ENCODE measurements at regions not wholly inside any gene's neighbourhood (a gene's known extent, or its start where the extent isn't known, plus 50 kb on each side); places are given as distances from the start of the nearest gene placed in this dataset.

- POLR2A ChIA-PET: no interaction called here
- no peak overlapping the region for H3K27ac ChIP-seq
- no peak for FAIRE-seq
- H3K4me1 ChIP-seq: no peaks in the 10 kb centered on the region
- H3K4me2 ChIP-seq: no peak overlapping the region
- TF ChIP-seq FOSB (CRISPR knock-in tag; IDR thresholded peaks at IDR 0.05): no peak
- no peak for TF ChIP-seq PHF8 (IDR thresholded peaks at IDR 0.05; ENCODE audit: borderline replicate concordance, low read depth)
- TF ChIP-seq MYC (IDR thresholded peaks at IDR 0.05; ENCODE audit: borderline replicate concordance, low read length): no peak
- TF ChIP-seq MAFK (IDR thresholded peaks at IDR 0.05; ENCODE audit: partially characterized antibody): no peak
- TF ChIP-seq HDAC2 (IDR thresholded peaks at IDR 0.05): no peak
- TF ChIP-seq JUN (IDR thresholded peaks at IDR 0.05): no peak
- TF ChIP-seq HOXA7 (CRISPR knock-in tag; IDR thresholded peaks at IDR 0.05): no peak
- TF ChIP-seq ESRRA (IDR thresholded peaks at IDR 0.05; ENCODE audit: borderline replicate concordance, low read length): no peak
- no peak for TF ChIP-seq NFE2L2 (conservative IDR thresholded peaks at IDR 0.05; ENCODE audit: low read length)
- TF ChIP-seq CHD2 (IDR thresholded peaks at IDR 0.05; ENCODE audit: low read length, partially characterized antibody): no peak
- TF ChIP-seq ZC3H11A (IDR thresholded peaks at IDR 0.05): no peak
- TF ChIP-seq ZSCAN20 (CRISPR knock-in tag; IDR thresholded peaks at IDR 0.05): no peak
- no peak for TF ChIP-seq CTCF (IDR thresholded peaks at IDR 0.05)
- TF ChIP-seq RARB (CRISPR knock-in tag; IDR thresholded peaks at IDR 0.05): no peak
- TF ChIP-seq POLR2AphosphoS2 (conservative IDR thresholded peaks at IDR 0.05; ENCODE audit: low read length): no peak
- no peak for TF ChIP-seq FOSL2 (IDR thresholded peaks at IDR 0.05)
- TF ChIP-seq FOSL2 (CRISPR knock-in tag; IDR thresholded peaks at IDR 0.05): no peak
- no peak for ATAC-seq
- no peak for DNase-seq (ENCODE audit: low read depth in 1 of 2, low spot score in 1 of 2)
- WGBS (ENCODE audit: missing lambda C conversion rate): 14% methylated on average over 1 of the region's 1 CpG
- CTCF ChIA-PET: interaction anchor here (0.5 to 1.0 kb wide), 2 partner anchors 471 to 472 kb away, joined by 3 read pairs; no protein-coding TSS in a partner anchor
- no peaks in the 10 kb centered on the region for H3K9me3 ChIP-seq
- no peak overlapping the region for H3K4me3 ChIP-seq
Measured at GRCh38 chr5:4947106-4947505, 193.0 kb upstream of the ADAMTS16 start.

- ChIA-PET POLR2A (no interaction called here), CTCF (interaction anchor here (0.5 kb wide), 1 partner anchor 1966 kb away, joined by 3 read pairs; no protein-coding TSS in a partner anchor)
- no peak for TF ChIP-seq HOXB5 (CRISPR knock-in tag; IDR thresholded peaks at IDR 0.05)
- TF ChIP-seq NPAS2 (CRISPR knock-in tag; IDR thresholded peaks at IDR 0.05; ENCODE audit: borderline replicate concordance): no peak
- no peak overlapping the region for H3K4me2 ChIP-seq
- no peak overlapping the region for H3K4me3 ChIP-seq
- ATAC-seq: no peak
- WGBS (ENCODE audit: missing lambda C conversion rate): 20% methylated on average over 9 of the region's 9 CpGs
- no peak overlapping the region for H3K27ac ChIP-seq
- FAIRE-seq: no peak
- H3K9me3 ChIP-seq: no peaks in the 10 kb centered on the region
- H3K4me1 ChIP-seq: no peaks in the 10 kb centered on the region
- DNase-seq (ENCODE audit: low read depth in 1 of 2, low spot score in 1 of 2): no peak
Measured at GRCh38 chr5:4947893-4948536, 192.1 kb upstream of the ADAMTS16 start.

- ChIA-PET CTCF (interaction anchor here (2.7 kb wide), 1 partner anchor 8 kb away, joined by 18 read pairs; no protein-coding TSS in a partner anchor), POLR2A (no interaction called here)
- ATAC-seq (no peak), DNase-seq (ENCODE audit: low read depth in 1 of 2, low spot score in 1 of 2) (no peak), FAIRE-seq (no peak)
- Histone ChIP-seq H3K9me3 (no peaks in the 10 kb centered on the region), H3K4me2 (no peak overlapping the region), H3K4me1 (no peaks in the 10 kb centered on the region), H3K4me3 (no peak overlapping the region), H3K27ac (no peak overlapping the region)
- TF ChIP-seq RNF2 (IDR thresholded peaks at IDR 0.05; ENCODE audit: borderline replicate concordance, low read depth): no peak
- TF ChIP-seq NPAS2 (CRISPR knock-in tag; IDR thresholded peaks at IDR 0.05; ENCODE audit: borderline replicate concordance): no peak
- TF ChIP-seq BHLHE40 (IDR thresholded peaks at IDR 0.05; ENCODE audit: low read depth, low read length): no peak
- TF ChIP-seq NR3C1 (IDR thresholded peaks at IDR 0.05): no peak
- no peak for TF ChIP-seq TP53 (CRISPR knock-in tag; IDR thresholded peaks at IDR 0.05)
- no peak for TF ChIP-seq SREBF2 (IDR thresholded peaks at IDR 0.05)
- TF ChIP-seq PBX3 (IDR thresholded peaks at IDR 0.05): no peak
- 8% methylated on average over 6 of the region's 6 CpGs for WGBS (ENCODE audit: missing lambda C conversion rate)
Measured at GRCh38 chr5:4949108-4949507, 191.0 kb upstream of the ADAMTS16 start.
